ENCODE measurements at regions not wholly inside any gene's neighbourhood (a gene's known extent, or its start where the extent isn't known, plus 50 kb on each side); places are given as distances from the start of the nearest gene placed in this dataset.

GRCh38 chr10:44573821-44574220, 188.9 kb upstream of the CXCL12 start:
- Histone ChIP-seq H3K27me3 (no peaks in the 10 kb centered on the region), H3K9me2 (replicated peaks; ENCODE audit: insufficient read depth) (no peaks in the 10 kb centered on the region), H3K4me1 (ENCODE audit: insufficient read depth) (no peaks in the 10 kb centered on the region), H3K4me2 (no peak overlapping the region), H4K20me1 (ENCODE audit: insufficient read depth, poor library complexity, severe bottlenecking) (no peaks in the 10 kb centered on the region), H3K4me3 (no peak overlapping the region), H3K79me2 (no peaks in the 10 kb centered on the region), H3K36me3 (replicated peaks; ENCODE audit: insufficient read depth, low read depth) (no peaks in the 10 kb centered on the region), H2AFZ (no peak overlapping the region), H3K27ac (no peak overlapping the region), H3K9me3 (ENCODE audit: low read depth) (no peaks in the 10 kb centered on the region)
- WGBS (ENCODE audit: low lambda C conversion rate, missing lambda C conversion rate) = 53% methylated on average over 1 of the region's 1 CpG
- no peak for DNase-seq (ENCODE audit: low spot score)
- TF ChIP-seq EZH2phosphoT487 (IDR thresholded peaks at IDR 0.05; ENCODE audit: low read depth, severe bottlenecking, unreplicated experiment) (no peak), EZH2 (IDR thresholded peaks at IDR 0.05; ENCODE audit: borderline replicate concordance) (no peak), CTCF (IDR thresholded peaks at IDR 0.05; ENCODE audit: poor library complexity) (no peak)

- Histone ChIP-seq H3K4me2 (no peak overlapping the region), H3K4me3 (no peak overlapping the region), H3K27ac (no peak overlapping the region), H4K20me1 (ENCODE audit: insufficient read depth, poor library complexity, severe bottlenecking) (no peaks in the 10 kb centered on the region), H3K9me2 (replicated peaks; ENCODE audit: insufficient read depth) (no peaks in the 10 kb centered on the region), H3K27me3 (no peaks in the 10 kb centered on the region), H3K79me2 (no peaks in the 10 kb centered on the region), H2AFZ (no peak overlapping the region), H3K4me1 (ENCODE audit: insufficient read depth) (no peaks in the 10 kb centered on the region), H3K36me3 (replicated peaks; ENCODE audit: insufficient read depth, low read depth) (no peaks in the 10 kb centered on the region), H3K9me3 (ENCODE audit: low read depth) (no peaks in the 10 kb centered on the region)
- 92% methylated on average over 10 of the region's 10 CpGs for WGBS (ENCODE audit: low lambda C conversion rate, missing lambda C conversion rate)
- DNase-seq (ENCODE audit: low spot score) = no peak
- TF ChIP-seq CTCF (IDR thresholded peaks at IDR 0.05; ENCODE audit: poor library complexity) = no peak
- no peak for TF ChIP-seq EZH2 (IDR thresholded peaks at IDR 0.05; ENCODE audit: borderline replicate concordance)
- no peak for TF ChIP-seq EZH2phosphoT487 (IDR thresholded peaks at IDR 0.05; ENCODE audit: low read depth, severe bottlenecking, unreplicated experiment)
Observed at GRCh38 chr10:44574596-44575480, 189.9 kb upstream of the CXCL12 start.

- H2AFZ ChIP-seq = no peak overlapping the region
- TF ChIP-seq EZH2 (IDR thresholded peaks at IDR 0.05; ENCODE audit: borderline replicate concordance) = no peak
- no peak for TF ChIP-seq EZH2phosphoT487 (IDR thresholded peaks at IDR 0.05; ENCODE audit: low read depth, severe bottlenecking, unreplicated experiment)
- no peak for TF ChIP-seq CTCF (IDR thresholded peaks at IDR 0.05; ENCODE audit: poor library complexity)
- H3K9me2 ChIP-seq (replicated peaks; ENCODE audit: insufficient read depth) = no peaks in the 10 kb centered on the region
- H3K9me3 ChIP-seq (ENCODE audit: low read depth) = no peaks in the 10 kb centered on the region
- no peak overlapping the region for H3K27ac ChIP-seq
- no peaks in the 10 kb centered on the region for H3K79me2 ChIP-seq
- H3K36me3 ChIP-seq (replicated peaks; ENCODE audit: insufficient read depth, low read depth) = no peaks in the 10 kb centered on the region
- no peak overlapping the region for H3K4me3 ChIP-seq
- no peaks in the 10 kb centered on the region for H3K4me1 ChIP-seq (ENCODE audit: insufficient read depth)
- 94% methylated on average over 18 of the region's 18 CpGs for WGBS (ENCODE audit: low lambda C conversion rate, missing lambda C conversion rate)
- H4K20me1 ChIP-seq (ENCODE audit: insufficient read depth, poor library complexity, severe bottlenecking) = no peaks in the 10 kb centered on the region
- DNase-seq (ENCODE audit: low spot score) = no peak
- H3K27me3 ChIP-seq = no peaks in the 10 kb centered on the region
- H3K4me2 ChIP-seq = no peak overlapping the region
Observed at GRCh38 chr10:44575601-44576380, 190.9 kb upstream of the CXCL12 start.

Data from hepatocyte (in vitro differentiated cells).